H1 (cell line): ENCODE measurements at regions not wholly inside any gene's neighbourhood (a gene's known extent, or its start where the extent isn't known, plus 50 kb on each side); places are given as distances from the start of the nearest gene placed in this dataset.

Source experiments
- CTCF ChIA-PET: fragments of 300-600 bp; sonication (Branson Sonifier 250); formaldehyde crosslinking; loops from one replicate; lab custom pipeline; 2021; ENCODE audit not compliant: partially characterized antibody; lab: Charles Lee
- POLR2A ChIA-PET: fragments of 300-600 bp; sonication (Branson Sonifier 250); formaldehyde crosslinking; loops from one replicate; lab custom pipeline; 2021; ENCODE audit warnings: inconsistent platforms; ENCODE audit not compliant: partially characterized antibody; lab: Charles Lee
- DNase-seq, 2 experiments: peaks; one replicate each; pipeline versions ENCODE4 v3.0.0 to v3.0.0-alpha.2; 2010 to 2022; ENCODE audit warnings: low spot score in 2 of 2, low read depth in 1 of 2, mixed read lengths in 1 of 2
- FAIRE-seq: peaks from 2 replicates; lab custom pipeline; 2011; peaks lifted over from hg19 to GRCh38; lab: Jason Lieb, UNC
- H2AFZ ChIP-seq: 2 replicates; pipeline ENCODE4 v1.8.1; 2012; ENCODE audit warnings: low read length, inconsistent platforms
- H2AK5ac ChIP-seq: 2 replicates; pipeline ENCODE4 v1.6.1; 2013; ENCODE audit warnings: low read depth, low read length
- H2BK120ac ChIP-seq: replicated peaks from 2 replicates; pipeline ENCODE3; 2013; ENCODE audit warnings: low read depth, low read length, inconsistent platforms
- H2BK12ac ChIP-seq: 2 replicates; pipeline ENCODE4 v1.6.1; 2013; ENCODE audit warnings: low read depth, low read length
- H2BK15ac ChIP-seq: 2 replicates; pipeline ENCODE4 v1.6.1; 2013; ENCODE audit warnings: low read length
- H2BK20ac ChIP-seq: 2 replicates; pipeline ENCODE4 v1.6.1; 2013; ENCODE audit warnings: low read length
- H2BK5ac ChIP-seq: 2 replicates; pipeline ENCODE4 v1.6.1; 2013; ENCODE audit warnings: low read depth, low read length
- H3K14ac ChIP-seq: 2 replicates; pipeline ENCODE4 v1.6.1; 2013; ENCODE audit warnings: inconsistent platforms; ENCODE audit not compliant: insufficient read length
- H3K18ac ChIP-seq: 2 replicates; pipeline ENCODE4 v1.6.1; 2013; ENCODE audit warnings: low read length; ENCODE audit errors: extremely low read depth
- H3K23ac ChIP-seq: 2 replicates; pipeline ENCODE4 v1.6.1; 2013; ENCODE audit warnings: inconsistent platforms; ENCODE audit not compliant: insufficient read length
- H3K23me2 ChIP-seq: 2 replicates; pipeline ENCODE4 v1.6.1; 2013; ENCODE audit warnings: low read depth, low read length
- H3K27ac ChIP-seq: 2 replicates; pipeline ENCODE4 v1.6.1; 2011; ENCODE audit warnings: low read depth, low read length, inconsistent platforms
- H3K27me3 ChIP-seq, 4 experiments: replicated peaks in 1 of 4; 1 replicate in 1 of 4; 2 replicates in 3 of 4; pipeline versions ENCODE4 v1.6.1 to v1.8.1; 2011 to 2013; ENCODE audit warnings: low read length in 3 of 4, mild to moderate bottlenecking in 3 of 4, inconsistent platforms in 2 of 4, mixed read lengths in 2 of 4, moderate library complexity in 1 of 4; ENCODE audit not compliant: control insufficient read depth in 3 of 4, insufficient read depth in 3 of 4; ENCODE audit errors: extremely low read depth in 1 of 4
- H3K36me3 ChIP-seq, 4 experiments: 2 replicates each; pipeline versions ENCODE4 v1.6.1 to v1.8.1; 2011 to 2013; ENCODE audit warnings: mild to moderate bottlenecking in 4 of 4, low read length in 3 of 4, moderate library complexity in 2 of 4, control low read depth in 1 of 4, inconsistent platforms in 1 of 4; ENCODE audit not compliant: insufficient read depth in 4 of 4, control insufficient read depth in 2 of 4
- H3K4ac ChIP-seq: replicated peaks from 2 replicates; pipeline ENCODE3; 2013; ENCODE audit warnings: low read length, low read depth, mixed read lengths, inconsistent platforms; ENCODE audit not compliant: insufficient read length
- H3K4me1 ChIP-seq, 4 experiments: replicated peaks in 1 of 4; 1 replicate in 1 of 4; 2 replicates in 3 of 4; pipeline versions ENCODE4 v1.6.1 to v1.8.1; 2011 to 2013; ENCODE audit warnings: low read length in 3 of 4, inconsistent platforms in 2 of 4, mixed read lengths in 1 of 4; ENCODE audit not compliant: insufficient read depth in 4 of 4, control insufficient read depth in 3 of 4
- H3K4me2 ChIP-seq, 2 experiments: 2 replicates each; pipeline versions ENCODE4 v1.6.1 to v1.8.1; 2011 to 2013; ENCODE audit warnings: low read depth in 2 of 2, low read length in 2 of 2, control low read depth in 1 of 2, inconsistent platforms in 1 of 2, mild to moderate bottlenecking in 1 of 2; ENCODE audit not compliant: insufficient read depth in 1 of 2
- H3K4me3 ChIP-seq, 4 experiments: fragments of 200-600, 300-600 bp in 1 of 4; sonication (generic), shearing (Covaris generic), sonication (Bioruptor Twin) in 1 of 4; 2 replicates each; pipeline versions ENCODE4 v1.5.1 to v1.8.1; 2011 to 2016; ENCODE audit warnings: low read length in 4 of 4, low read depth in 3 of 4, control low read depth in 2 of 4, inconsistent platforms in 2 of 4, mild to moderate bottlenecking in 2 of 4, mixed read lengths in 1 of 4, moderate library complexity in 1 of 4; ENCODE audit not compliant: insufficient read depth in 2 of 4; ENCODE audit errors: extremely low read depth in 1 of 4
- H3K56ac ChIP-seq: replicated peaks from 2 replicates; pipeline ENCODE3; 2013; ENCODE audit warnings: low read depth, mild to moderate bottlenecking, mixed read lengths, low read length, inconsistent platforms; ENCODE audit not compliant: insufficient read length
- H3K79me1 ChIP-seq: 2 replicates; pipeline ENCODE4 v1.6.1; 2013; ENCODE audit warnings: low read depth, low read length, control low read depth
- H3K79me2 ChIP-seq, 2 experiments: 2 replicates each; pipeline versions ENCODE4 v1.6.1 to v1.8.1; 2012 to 2013; ENCODE audit warnings: low read length in 2 of 2, mild to moderate bottlenecking in 2 of 2, inconsistent platforms in 1 of 2; ENCODE audit not compliant: insufficient read depth in 2 of 2, control insufficient read depth in 1 of 2
- H3K9ac ChIP-seq, 4 experiments: replicated peaks in 1 of 4; 1 replicate in 1 of 4; 2 replicates in 3 of 4; pipeline versions ENCODE4 v1.6.1 to v1.8.1; 2011 to 2013; ENCODE audit warnings: low read depth in 3 of 4, low read length in 3 of 4, control low read depth in 2 of 4, mild to moderate bottlenecking in 2 of 4, moderate library complexity in 2 of 4, inconsistent platforms in 1 of 4; ENCODE audit errors: extremely low read depth in 1 of 4
- H3K9me3 ChIP-seq, 2 experiments: 2 replicates each; pipeline versions ENCODE4 v1.6.1 to v1.8.1; 2012 to 2013; ENCODE audit warnings: mild to moderate bottlenecking in 2 of 2, moderate library complexity in 2 of 2, control low read depth in 1 of 2, inconsistent platforms in 1 of 2, low read depth in 1 of 2, low read length in 1 of 2, mixed read lengths in 1 of 2; ENCODE audit not compliant: insufficient read depth in 2 of 2
- H4K20me1 ChIP-seq, 2 experiments: replicated peaks in 1 of 2; 2 replicates each; pipeline versions ENCODE3 to v1.8.1; 2011 to 2013; ENCODE audit warnings: inconsistent platforms in 2 of 2, low read length in 2 of 2, mild to moderate bottlenecking in 1 of 2; ENCODE audit not compliant: insufficient read depth in 2 of 2, control insufficient read depth in 1 of 2
- H4K5ac ChIP-seq: 2 replicates; pipeline ENCODE4 v1.6.1; 2013; ENCODE audit warnings: low read length, low read depth, mixed read lengths, inconsistent platforms; ENCODE audit not compliant: insufficient read length
- H4K8ac ChIP-seq: 2 replicates; pipeline ENCODE4 v1.8.0; 2013; ENCODE audit warnings: mild to moderate bottlenecking, moderate library complexity, low read length, inconsistent platforms; ENCODE audit not compliant: insufficient read depth; ENCODE audit errors: extremely low read depth
- H4K91ac ChIP-seq: replicated peaks from 2 replicates; pipeline ENCODE3; 2013; ENCODE audit warnings: low read length, mixed read lengths, inconsistent platforms; ENCODE audit not compliant: insufficient read length
- BRCA1 ChIP-seq: IDR thresholded peaks from 2 replicates; pipeline ENCODE4 v1.6.1; 2012; ENCODE audit warnings: low read depth, low read length, improper control_type of control experiment
- CBX8 ChIP-seq: fragments of 300-800, 300-1000 bp; sonication (generic); IDR thresholded peaks from 2 replicates; pipeline ENCODE4 v1.7.1; 2016; ENCODE audit warnings: low read depth, low read length, borderline replicate concordance
- CHD2 ChIP-seq: IDR thresholded peaks from 2 replicates; pipeline ENCODE4 v1.6.1; 2012; ENCODE audit warnings: low read length, improper control_type of control experiment
- FOSL1 ChIP-seq: IDR thresholded peaks from 2 replicates; pipeline ENCODE4 v1.6.1; 2011; ENCODE audit warnings: mild to moderate bottlenecking, low read depth, low read length, moderate library complexity; ENCODE audit not compliant: insufficient read depth
- GABPA ChIP-seq: IDR thresholded peaks from 2 replicates; pipeline ENCODE4 v1.6.1; 2011; ENCODE audit warnings: mild to moderate bottlenecking, low read length, moderate library complexity, borderline replicate concordance; ENCODE audit not compliant: insufficient read depth
- HDAC2 ChIP-seq, 2 experiments: fragments of 300-600 bp in 1 of 2; sonication (generic) in 1 of 2; IDR thresholded peaks; 2 replicates each; pipeline ENCODE4 v1.6.1; 2011 to 2012; ENCODE audit warnings: low read depth in 2 of 2, low read length in 2 of 2, mild to moderate bottlenecking in 2 of 2, moderate library complexity in 2 of 2, borderline replicate concordance in 1 of 2, inconsistent platforms in 1 of 2
- PHF8 ChIP-seq: fragments of 200-600 bp; sonication (generic); conservative IDR thresholded peaks from 2 replicates; pipeline ENCODE4 v1.7.1; 2012; ENCODE audit warnings: low read depth, mild to moderate bottlenecking, inconsistent platforms, low read length, moderate library complexity
- POLR2AphosphoS5 ChIP-seq: IDR thresholded peaks from 2 replicates; pipeline ENCODE4 v1.6.1; 2011; ENCODE audit warnings: low read depth, low read length
- RAD21 ChIP-seq, 2 experiments: IDR thresholded peaks in 1 of 2; conservative IDR thresholded peaks in 1 of 2; 2 replicates each; pipeline ENCODE4 v1.6.1; 2011; ENCODE audit warnings: low read depth in 2 of 2, low read length in 2 of 2, improper control_type of control experiment in 1 of 2, inconsistent platforms in 1 of 2, mild to moderate bottlenecking in 1 of 2, moderate library complexity in 1 of 2
- RBBP5 ChIP-seq: IDR thresholded peaks from 2 replicates; pipeline ENCODE4 v1.7.1; 2012; ENCODE audit warnings: low read depth, mild to moderate bottlenecking, inconsistent platforms, low read length, moderate library complexity, borderline replicate concordance
- RNF2 ChIP-seq: fragments of 200-900, 300-1000 bp; sonication (generic); IDR thresholded peaks from 2 replicates; pipeline ENCODE4 v1.7.1; 2016; ENCODE audit warnings: borderline replicate concordance, low read depth, mild to moderate bottlenecking, antibody characterized with exemption, low read length; ENCODE audit not compliant: poor library complexity, severe bottlenecking; ENCODE audit errors: missing control alignments
- SIX5 ChIP-seq: IDR thresholded peaks from 2 replicates; pipeline ENCODE4 v1.6.1; 2011; ENCODE audit warnings: mild to moderate bottlenecking, low read depth, low read length
- SP1 ChIP-seq: IDR thresholded peaks from 2 replicates; pipeline ENCODE4 v1.6.1; 2011; ENCODE audit warnings: low read depth, low read length
- ZNF274 ChIP-seq: IDR thresholded peaks from 2 replicates; pipeline ENCODE4 v1.7.0; 2012; ENCODE audit warnings: low read length, borderline replicate concordance; ENCODE audit errors: extremely low read depth
- WGBS, 2 experiments: shearing (Covaris generic) in 1 of 2; methylation state at CpG; one replicate each; pipeline versions ENCODE4 v1.1.6 to v1.1.7; 2013 to 2015; ENCODE audit warnings: low lambda C conversion rate in 2 of 2, mixed read lengths in 2 of 2, inconsistent platforms in 1 of 2, low coverage in 1 of 2, missing lambda C conversion rate in 1 of 2; ENCODE audit not compliant: insufficient replicate concordance in 2 of 2, insufficient coverage in 1 of 2, insufficient read length in 1 of 2; ENCODE audit errors: extremely low coverage in 1 of 2, missing lambda C conversion rate in 1 of 2; 5-methylcytosine and 5-hydroxymethylcytosine counted together

DNA sequence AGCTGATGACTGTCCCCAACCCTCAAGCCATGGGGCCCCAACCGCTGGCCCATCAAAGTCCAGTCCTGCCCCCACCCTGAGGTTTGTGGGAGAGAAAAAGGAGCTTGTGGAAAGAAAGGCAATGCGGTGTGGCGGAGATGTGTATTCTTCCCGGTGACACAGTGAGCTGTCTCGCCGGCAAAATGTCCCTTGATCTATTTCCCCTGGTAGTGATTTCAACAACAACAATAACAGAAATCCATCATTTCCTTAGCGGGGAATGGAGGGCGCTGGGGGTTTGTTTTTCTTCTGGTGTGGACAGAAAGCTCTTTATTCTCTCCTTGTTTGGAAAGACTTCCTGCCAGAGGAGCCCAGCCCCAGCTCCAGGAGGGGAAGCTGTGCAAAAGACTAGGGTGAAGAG, 93.7 kb upstream of the LHX5 start:
- Histone ChIP-seq H3K23ac (no peak overlapping the region), H3K36me3 (no peaks in the 10 kb centered on the region), H2BK5ac (peak overlapping the region; percentile 5; the same call in 1 of the 2 replicates), H2BK12ac (no peak overlapping the region), H2AK5ac (no peak overlapping the region), H3K27ac (no peak overlapping the region), H3K9me3 (no peaks in the 10 kb centered on the region), H3K14ac (no peak overlapping the region), H3K18ac (no peak overlapping the region), H3K56ac (no peak overlapping the region), H3K27me3 (0 out of 7 replicates have a peak, but pooled peaks cover 0 to 3% (median 0%) of the 10 kb centered on the region in 4 experiments), H2BK20ac (no peak overlapping the region), H3K23me2 (no peaks in the 10 kb centered on the region), H3K79me1 (no peaks in the 10 kb centered on the region), H3K4ac (no peak overlapping the region), H4K8ac (no peak overlapping the region), H2BK15ac (no peak overlapping the region; the same call in 1 of the 2 replicates), H4K91ac (no peak overlapping the region), H3K4me1 (no peaks in the 10 kb centered on the region), H4K5ac (no peak overlapping the region), H3K79me2 (no peaks in the 10 kb centered on the region), H3K4me2 (no peak overlapping the region), H4K20me1 (peaks cover 0 to 2% of the 10 kb centered on the region in 2 experiments), H2AFZ (0 out of 2 replicates have a peak overlapping the region, but pooled peaks have one; percentile 5), H3K9ac (no peak overlapping the region), H2BK120ac (no peak overlapping the region), H3K4me3 (no peak overlapping the region)
- FAIRE-seq (no peak), DNase-seq (no peak)
- WGBS, 2 experiments: 93% methylated on average over 8 of the region's 8 CpGs; no CpG with 5 or more reads in 1 of the 2 experiments
- POLR2A ChIA-PET: interaction anchor here (1.2 kb wide), 1 partner anchor 22 kb away, joined by 3 read pairs; no protein-coding TSS in a partner anchor
- CTCF ChIA-PET: no interaction called here
- TF ChIP-seq POLR2AphosphoS5 (no peak), BRCA1 (no peak), CBX8 (no peak), RAD21 (IDR thresholded peaks at IDR 0.05 in 1 of 2, conservative IDR thresholded peaks at IDR 0.05 in 1 of 2; ENCODE audit: low read depth in 2 of 2, low read length in 2 of 2) (no peak), GABPA (no peak), RBBP5 (no peak), SP1 (no peak), ZNF274 (no peak), SIX5 (no peak), FOSL1 (no peak), PHF8 (no peak), HDAC2 (IDR thresholded peaks at IDR 0.05; ENCODE audit: borderline replicate concordance in 1 of 2, low read depth in 2 of 2, low read length in 2 of 2) (no peak), RNF2 (no peak), CHD2 (no peak)
